ENCODE measurements at regions not wholly inside any gene's neighbourhood (a gene's known extent, or its start where the extent isn't known, plus 50 kb on each side); places are given as distances from the start of the nearest gene placed in this dataset.

DNA sequence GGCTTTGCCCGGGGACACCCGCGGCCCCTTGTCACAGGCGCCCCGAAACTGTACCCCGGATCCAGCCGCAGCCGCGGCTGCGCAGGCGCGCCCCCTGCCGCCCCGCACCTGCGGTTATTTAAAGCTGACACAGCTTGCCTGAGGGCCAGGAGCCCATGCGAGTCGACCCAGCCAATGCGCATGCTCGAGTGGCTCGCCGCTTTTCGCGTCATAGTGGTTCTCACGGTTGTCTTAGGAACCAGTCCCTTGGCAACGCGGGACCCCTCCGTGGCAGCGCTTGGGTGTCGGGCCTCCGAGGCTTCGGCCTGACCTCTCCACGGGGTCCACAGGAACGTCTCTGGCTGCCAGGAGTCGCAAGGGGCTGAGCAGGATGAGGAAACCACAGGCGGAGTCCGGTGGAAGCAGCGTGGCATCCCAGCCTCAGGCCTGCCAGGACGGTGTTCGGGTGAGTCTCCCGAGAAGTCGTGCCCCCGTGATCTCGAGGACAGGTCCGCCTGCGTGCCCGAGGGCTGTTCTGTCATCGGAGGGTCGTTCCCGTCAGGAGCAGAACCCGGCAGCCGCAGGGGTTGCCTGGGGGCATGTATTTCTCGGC, 716.9 kb downstream of the KCNJ18 start:
- TF ChIP-seq TARDBP (IDR thresholded peaks at IDR 0.05) (no peak), SP1 (IDR thresholded peaks at IDR 0.05) (no peak), NFRKB (IDR thresholded peaks at IDR 0.05) (no peak), L3MBTL2 (conservative IDR thresholded peaks at IDR 0.05) (no peak)

GRCh38 chr17:22410136-22410535, 717.8 kb downstream of the KCNJ18 start:
- CTCF ChIA-PET: no interaction called here

More for the DNA sequence above, 716.9 kb downstream of the KCNJ18 start:
- ChIA-PET CTCF (no interaction called here), POLR2A (no interaction called here)
- DNase-seq (ENCODE audit: extremely low spot score): no peak

DNA sequence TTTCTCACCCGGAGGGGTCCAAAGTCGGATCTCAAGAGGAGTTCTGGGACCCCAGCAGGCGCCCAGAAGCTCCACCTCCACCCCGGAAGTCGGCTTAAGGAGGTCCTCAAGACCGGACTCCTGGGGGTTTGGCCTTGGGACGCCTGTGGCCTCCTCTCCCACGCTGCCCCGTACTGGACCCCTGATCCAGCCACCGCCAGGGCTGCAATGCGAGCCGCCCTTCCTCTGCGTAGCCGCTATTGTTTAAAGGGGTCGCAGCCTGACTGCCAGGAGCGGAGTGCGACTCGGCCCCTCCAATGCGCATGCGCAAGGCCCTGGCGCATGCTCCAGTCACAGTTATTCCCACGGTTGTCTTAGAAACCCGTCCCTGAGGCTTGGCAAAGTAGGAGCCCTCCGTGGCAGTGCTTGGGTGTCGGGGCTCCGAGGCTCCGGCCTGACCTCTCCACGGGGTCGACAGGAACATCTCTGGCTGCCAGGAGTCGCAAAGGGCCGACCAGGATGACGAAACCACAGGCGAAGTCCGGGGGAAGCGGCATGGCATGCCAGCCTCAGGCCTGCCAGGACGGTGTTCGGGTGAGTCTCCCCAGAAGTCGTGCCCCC, 719.0 kb downstream of the KCNJ18 start:
- TF ChIP-seq FOXA1 (IDR thresholded peaks at IDR 0.05) (no peak), FOXK2 (IDR thresholded peaks at IDR 0.05) (no peak), LEF1 (IDR thresholded peaks at IDR 0.05; ENCODE audit: borderline replicate concordance) (no peak)
- DNase-seq (ENCODE audit: extremely low spot score): no peak
- ChIA-PET POLR2A (no interaction called here), CTCF (no interaction called here)

More at GRCh38 chr17:22410136-22410535, 717.8 kb downstream of the KCNJ18 start:
- POLR2A ChIA-PET: no interaction called here
- DNase-seq (ENCODE audit: extremely low spot score): no peak
- TF ChIP-seq FOXM1 (IDR thresholded peaks at IDR 0.05; ENCODE audit: borderline replicate concordance) (no peak), ARNT (IDR thresholded peaks at IDR 0.05) (no peak), L3MBTL2 (conservative IDR thresholded peaks at IDR 0.05) (no peak), BHLHE40 (IDR thresholded peaks at IDR 0.05; ENCODE audit: borderline replicate concordance) (no peak), HDGF (IDR thresholded peaks at IDR 0.05; ENCODE audit: borderline replicate concordance) (no peak), FOXK2 (IDR thresholded peaks at IDR 0.05) (no peak), CTBP1 (IDR thresholded peaks at IDR 0.05; ENCODE audit: borderline replicate concordance) (no peak), FOXA1 (IDR thresholded peaks at IDR 0.05) (no peak), LEF1 (IDR thresholded peaks at IDR 0.05; ENCODE audit: borderline replicate concordance) (no peak)

GRCh38 chr17:22435231-22435974, 743.1 kb downstream of the KCNJ18 start:
- ChIA-PET POLR2A (no interaction called here), CTCF (no interaction called here)
- TF ChIP-seq HDGF (IDR thresholded peaks at IDR 0.05; ENCODE audit: borderline replicate concordance): no peak
- TF ChIP-seq FOXK2 (IDR thresholded peaks at IDR 0.05): no peak
- TF ChIP-seq L3MBTL2 (conservative IDR thresholded peaks at IDR 0.05): no peak
- no peak for TF ChIP-seq SUZ12 (IDR thresholded peaks at IDR 0.05)
- TF ChIP-seq FOXM1 (IDR thresholded peaks at IDR 0.05; ENCODE audit: borderline replicate concordance): no peak
- TF ChIP-seq CTBP1 (IDR thresholded peaks at IDR 0.05; ENCODE audit: borderline replicate concordance): no peak
- no peak for TF ChIP-seq SP1 (IDR thresholded peaks at IDR 0.05)
- TF ChIP-seq FOXA1 (IDR thresholded peaks at IDR 0.05): no peak
- no peak for TF ChIP-seq TARDBP (IDR thresholded peaks at IDR 0.05)
- no peak for TF ChIP-seq LEF1 (IDR thresholded peaks at IDR 0.05; ENCODE audit: borderline replicate concordance)
- no peak for TF ChIP-seq ARNT (IDR thresholded peaks at IDR 0.05)
- no peak for TF ChIP-seq NFRKB (IDR thresholded peaks at IDR 0.05)
- no peak for TF ChIP-seq BHLHE40 (IDR thresholded peaks at IDR 0.05; ENCODE audit: borderline replicate concordance)
- TF ChIP-seq, protein P1, sequence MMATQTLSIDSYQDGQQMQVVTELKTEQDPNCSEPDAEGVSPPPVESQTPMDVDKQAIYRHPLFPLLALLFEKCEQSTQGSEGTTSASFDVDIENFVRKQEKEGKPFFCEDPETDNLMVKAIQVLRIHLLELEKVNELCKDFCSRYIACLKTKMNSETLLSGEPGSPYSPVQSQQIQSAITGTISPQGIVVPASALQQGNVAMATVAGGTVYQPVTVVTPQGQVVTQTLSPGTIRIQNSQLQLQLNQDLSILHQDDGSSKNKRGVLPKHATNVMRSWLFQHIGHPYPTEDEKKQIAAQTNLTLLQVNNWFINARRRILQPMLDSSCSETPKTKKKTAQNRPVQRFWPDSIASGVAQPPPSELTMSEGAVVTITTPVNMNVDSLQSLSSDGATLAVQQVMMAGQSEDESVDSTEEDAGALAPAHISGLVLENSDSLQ (IDR thresholded peaks at IDR 0.05): no peak
- no peak for TF ChIP-seq ELF4 (IDR thresholded peaks at IDR 0.05)
- TF ChIP-seq ZNF384 (IDR thresholded peaks at IDR 0.05): no peak
- peak; percentile 6 for DNase-seq (ENCODE audit: extremely low spot score)

DNA sequence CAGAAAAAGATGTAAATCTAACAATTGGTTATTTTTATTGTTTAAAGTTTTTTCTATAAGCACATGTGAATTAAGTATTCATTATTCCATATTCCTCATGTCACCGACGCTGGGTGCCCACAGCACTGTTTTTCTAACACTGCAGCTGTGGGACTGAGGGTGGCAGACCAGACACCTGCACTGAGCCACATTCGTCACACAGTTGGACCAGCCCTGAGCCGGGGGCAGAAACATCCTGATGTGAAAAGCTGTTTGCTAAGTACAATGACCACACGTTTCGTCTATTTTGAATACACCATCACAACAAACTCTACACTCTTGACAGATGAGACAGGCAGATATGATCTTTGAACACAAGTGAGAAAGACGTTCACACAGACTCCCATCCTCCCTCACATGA, 749.5 kb downstream of the KCNJ18 start:
- ChIA-PET CTCF (no interaction called here), POLR2A (no interaction called here)
- no peak for DNase-seq (ENCODE audit: extremely low spot score)
- TF ChIP-seq ZNF384 (IDR thresholded peaks at IDR 0.05): no peak
- TF ChIP-seq NFRKB (IDR thresholded peaks at IDR 0.05): no peak
- no peak for TF ChIP-seq SP1 (IDR thresholded peaks at IDR 0.05)
- no peak for TF ChIP-seq ELF4 (IDR thresholded peaks at IDR 0.05)
- TF ChIP-seq TARDBP (IDR thresholded peaks at IDR 0.05): no peak
- TF ChIP-seq L3MBTL2 (conservative IDR thresholded peaks at IDR 0.05): no peak
- no peak for TF ChIP-seq BHLHE40 (IDR thresholded peaks at IDR 0.05; ENCODE audit: borderline replicate concordance)
- TF ChIP-seq SUZ12 (IDR thresholded peaks at IDR 0.05): no peak
- TF ChIP-seq FOXK2 (IDR thresholded peaks at IDR 0.05): no peak
- no peak for TF ChIP-seq FOXA1 (IDR thresholded peaks at IDR 0.05)
- TF ChIP-seq, protein P1 (IDR thresholded peaks at IDR 0.05): no peak
- no peak for TF ChIP-seq CTBP1 (IDR thresholded peaks at IDR 0.05; ENCODE audit: borderline replicate concordance)
- TF ChIP-seq FOXM1 (IDR thresholded peaks at IDR 0.05; ENCODE audit: borderline replicate concordance): no peak

DNA sequence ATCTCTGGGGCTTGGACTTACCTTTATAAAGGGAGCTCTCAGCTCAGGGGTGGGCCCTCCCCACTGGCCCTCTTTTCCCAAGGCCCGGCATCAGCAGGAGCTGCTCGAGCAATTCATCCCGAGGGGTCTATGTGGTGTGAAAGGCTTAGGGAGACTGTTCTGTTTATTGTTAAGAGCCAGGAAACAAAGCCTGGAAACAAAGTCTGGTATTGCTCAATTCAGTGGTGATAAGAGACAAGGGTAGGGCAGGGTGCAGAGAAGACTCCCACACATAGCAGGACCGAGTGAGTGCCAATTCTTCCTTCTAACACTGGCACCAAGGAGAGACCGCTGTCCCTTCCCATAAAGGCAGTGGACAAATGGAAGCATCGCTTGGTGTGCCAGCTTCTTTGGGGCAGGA, 750.7 kb downstream of the KCNJ18 start:
- TF ChIP-seq ZNF384 (IDR thresholded peaks at IDR 0.05): no peak
- no peak for TF ChIP-seq HDGF (IDR thresholded peaks at IDR 0.05; ENCODE audit: borderline replicate concordance)
- TF ChIP-seq FOXA1 (IDR thresholded peaks at IDR 0.05): no peak
- no peak for TF ChIP-seq ELF4 (IDR thresholded peaks at IDR 0.05)
- no peak for TF ChIP-seq FOXM1 (IDR thresholded peaks at IDR 0.05; ENCODE audit: borderline replicate concordance)
- TF ChIP-seq TARDBP (IDR thresholded peaks at IDR 0.05): no peak
- TF ChIP-seq, protein P1 (IDR thresholded peaks at IDR 0.05): no peak
- TF ChIP-seq SUZ12 (IDR thresholded peaks at IDR 0.05): no peak
- TF ChIP-seq BHLHE40 (IDR thresholded peaks at IDR 0.05; ENCODE audit: borderline replicate concordance): no peak
- DNase-seq (ENCODE audit: extremely low spot score): no peak
- POLR2A ChIA-PET: no interaction called here
- CTCF ChIA-PET: no interaction called here

Data from HEK293T (cell line).